ENCODE measurements at regions not wholly inside any gene's neighbourhood (a gene's known extent, or its start where the extent isn't known, plus 50 kb on each side); places are given as distances from the start of the nearest gene placed in this dataset.
A peak's percentile ranks its signal among the peaks of the same experiment; 100 is the strongest.

DNA sequence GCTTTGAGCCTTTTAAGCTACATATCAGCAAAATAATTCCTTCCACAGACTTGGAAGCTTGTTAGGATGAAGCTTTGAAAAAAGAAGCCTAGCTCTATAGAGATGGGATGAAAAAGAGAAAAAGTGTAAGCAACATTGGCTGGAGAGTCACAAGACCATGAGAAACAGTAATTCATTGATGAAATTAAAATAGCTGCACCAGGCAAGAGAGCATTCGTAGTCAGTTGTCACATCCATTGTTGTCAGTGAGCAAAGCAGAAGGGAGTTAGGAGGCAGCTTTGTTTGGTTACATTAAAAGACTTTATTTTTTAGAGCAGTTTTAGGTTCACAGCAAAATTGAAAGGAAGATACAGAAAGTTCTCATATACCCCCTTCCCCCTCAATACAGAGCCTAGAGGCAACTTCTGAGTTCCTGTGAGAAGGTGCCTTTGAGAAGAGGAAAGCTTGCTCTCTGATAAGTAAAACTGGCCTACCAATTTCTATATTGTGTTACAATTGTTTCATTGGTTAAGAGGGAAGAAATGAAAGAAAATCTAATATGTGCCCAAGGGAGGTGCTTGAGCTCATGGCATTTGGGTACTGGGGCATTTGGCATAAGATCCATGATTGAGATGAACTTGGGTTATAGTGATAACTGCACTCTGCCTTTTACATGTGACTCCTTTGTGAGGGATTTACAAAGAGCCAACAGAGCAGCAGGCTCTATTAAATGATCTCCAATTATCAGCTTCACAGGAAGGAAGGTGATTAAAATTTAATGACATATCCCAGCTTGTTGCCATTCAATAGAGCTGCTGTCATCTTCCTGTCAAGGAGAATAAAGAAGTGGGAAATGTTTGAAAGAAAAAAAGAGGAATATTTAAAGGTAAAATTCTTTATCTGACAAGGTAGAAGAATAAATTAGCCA is 361.3 kb upstream of the TMTC1 start:
- peak; percentile 36 to 69 for DNase-seq

GRCh38 chr12:30142301-30142700 is 358.6 kb upstream of the TMTC1 start:
- no peak for DNase-seq

- no peak for DNase-seq
Measured at GRCh38 chr12:30138483-30138882, 354.7 kb upstream of the TMTC1 start.

GRCh38 chr12:30136696-30137095 is 353.0 kb upstream of the TMTC1 start:
- no peak for DNase-seq

- no peak for DNase-seq
Measured at GRCh38 chr12:30135776-30136175, 352.0 kb upstream of the TMTC1 start.

- no peak for DNase-seq
Measured at GRCh38 chr12:30134229-30134628, 350.5 kb upstream of the TMTC1 start.

DNA sequence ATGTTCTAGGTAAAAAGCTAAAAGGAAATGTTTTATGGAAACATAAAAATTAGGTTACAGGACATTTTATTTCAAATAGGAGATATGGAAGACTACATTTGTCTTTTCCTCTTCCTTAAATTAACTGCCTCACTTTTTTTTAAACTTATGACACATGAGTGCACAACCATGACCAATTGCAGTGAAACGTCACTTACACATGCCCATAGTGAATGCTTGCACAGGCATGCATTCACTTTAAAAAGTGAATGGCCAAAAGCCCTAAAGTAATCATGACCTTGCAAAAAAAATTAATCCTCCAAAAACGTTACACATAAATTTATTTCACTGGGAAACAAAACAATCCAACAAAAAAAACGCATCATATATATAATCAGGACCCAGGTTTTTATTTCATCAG is 343.2 kb upstream of the TMTC1 start:
- DNase-seq = no peak

DNA sequence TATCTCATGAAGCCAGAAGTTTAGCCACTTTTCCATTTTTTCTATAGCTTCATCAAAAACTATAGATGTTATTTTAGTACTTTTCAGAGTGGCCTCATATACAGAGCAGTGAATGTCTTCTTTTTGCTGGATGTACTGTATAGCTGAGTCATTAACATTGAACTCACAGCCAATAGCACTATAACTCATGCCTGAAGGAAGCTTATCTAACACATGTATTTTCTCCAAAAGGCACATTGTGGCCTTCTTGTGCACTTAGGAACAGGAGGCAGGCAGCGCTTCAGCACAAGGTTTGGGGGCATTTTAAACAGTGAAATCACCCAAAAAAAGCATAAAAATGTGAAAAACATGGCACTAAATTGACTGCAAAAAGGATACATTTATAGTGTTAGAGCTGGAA is 336.8 kb upstream of the TMTC1 start:
- no peak for DNase-seq

DNA sequence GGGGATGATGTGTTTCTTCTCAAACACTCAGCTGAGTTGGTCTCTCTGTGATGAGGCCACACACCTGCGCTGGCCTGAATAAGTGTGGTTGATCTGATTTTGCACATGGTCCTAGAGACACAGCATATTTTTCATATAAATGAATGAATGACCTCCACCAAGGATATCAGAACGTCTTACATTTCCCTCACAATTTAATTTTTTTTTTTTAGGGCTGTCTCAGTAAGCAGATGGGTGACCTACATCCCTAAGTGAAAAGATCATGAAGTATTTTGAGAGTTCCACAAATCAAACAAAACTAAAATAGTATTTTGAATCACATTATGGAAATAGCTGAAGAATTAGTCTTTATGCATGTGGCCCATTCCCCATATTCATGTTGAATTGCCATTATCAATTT is 333.7 kb upstream of the TMTC1 start:
- DNase-seq = no peak

- no peak for DNase-seq
Measured at GRCh38 chr12:30111719-30112118, 328.0 kb upstream of the TMTC1 start.

DNA sequence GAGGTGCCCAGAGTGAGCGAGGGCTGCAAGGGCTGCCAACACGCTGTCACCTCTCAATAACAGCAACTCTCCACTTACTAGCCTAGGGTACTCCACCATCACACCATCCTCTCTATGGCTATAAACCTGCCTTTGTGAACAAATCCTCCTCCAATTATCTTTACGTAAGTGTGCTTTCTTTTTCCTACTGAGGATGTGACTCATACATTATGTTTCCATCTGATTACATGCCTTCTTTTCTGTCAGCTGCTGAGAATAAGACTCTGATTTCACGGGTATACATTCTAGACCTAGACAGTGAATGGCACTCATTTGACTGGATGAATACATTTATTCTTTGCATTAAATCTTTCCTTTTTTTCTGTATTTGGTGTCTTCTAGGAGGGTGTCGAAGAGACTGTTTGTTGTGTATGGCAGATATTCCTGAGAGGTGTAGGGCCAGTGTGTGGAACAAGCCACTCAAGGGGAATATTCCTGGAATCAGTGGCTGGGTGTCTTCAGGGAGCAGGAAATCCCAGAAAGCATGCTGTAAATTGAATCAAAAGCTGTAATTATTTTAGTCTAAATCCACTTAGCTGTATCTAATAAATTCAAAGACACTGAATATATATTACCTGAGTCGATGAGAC is 327.3 kb upstream of the TMTC1 start:
- DNase-seq = no peak

GRCh38 chr12:30110498-30110897 is 326.8 kb upstream of the TMTC1 start:
- no peak for DNase-seq

DNA sequence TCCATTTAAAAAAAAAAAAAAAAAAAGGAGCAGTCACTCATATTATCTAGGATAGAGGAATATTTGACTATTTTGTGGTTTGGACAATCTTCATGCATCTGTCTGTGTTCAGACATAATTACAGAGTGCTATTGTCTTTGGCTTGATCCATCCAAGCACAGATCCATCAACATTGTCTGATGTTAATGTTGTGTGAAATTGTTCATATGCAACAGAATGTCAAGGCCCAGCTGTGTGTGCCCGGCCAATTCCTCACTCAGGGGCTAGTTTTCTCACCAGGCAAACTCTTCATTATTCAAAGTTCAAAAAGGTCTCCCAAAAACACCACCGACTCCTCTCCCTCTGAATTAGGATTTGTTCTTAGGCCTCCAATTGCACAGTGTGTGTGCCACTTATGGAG is 324.9 kb upstream of the TMTC1 start:
- DNase-seq = no peak

- peak in 1 of 2 experiments; percentile 2 for DNase-seq
Measured at GRCh38 chr12:30106204-30106965, 322.6 kb upstream of the TMTC1 start.

GRCh38 chr12:30105505-30105904 is 321.8 kb upstream of the TMTC1 start:
- DNase-seq = no peak

GRCh38 chr12:30104971-30105370 is 321.2 kb upstream of the TMTC1 start:
- DNase-seq = no peak

- DNase-seq = no peak
Measured at GRCh38 chr12:30100741-30101140, 317.0 kb upstream of the TMTC1 start.

GRCh38 chr12:30098677-30099076 is 314.9 kb upstream of the TMTC1 start:
- DNase-seq = no peak

- DNase-seq = no peak
Measured at GRCh38 chr12:30095511-30095910, 311.8 kb upstream of the TMTC1 start.

GRCh38 chr12:30092983-30093617 is 309.4 kb upstream of the TMTC1 start:
- DNase-seq = peak; percentile 12 to 75

- DNase-seq = no peak
Measured at GRCh38 chr12:30090258-30090657, 306.5 kb upstream of the TMTC1 start.

DNA sequence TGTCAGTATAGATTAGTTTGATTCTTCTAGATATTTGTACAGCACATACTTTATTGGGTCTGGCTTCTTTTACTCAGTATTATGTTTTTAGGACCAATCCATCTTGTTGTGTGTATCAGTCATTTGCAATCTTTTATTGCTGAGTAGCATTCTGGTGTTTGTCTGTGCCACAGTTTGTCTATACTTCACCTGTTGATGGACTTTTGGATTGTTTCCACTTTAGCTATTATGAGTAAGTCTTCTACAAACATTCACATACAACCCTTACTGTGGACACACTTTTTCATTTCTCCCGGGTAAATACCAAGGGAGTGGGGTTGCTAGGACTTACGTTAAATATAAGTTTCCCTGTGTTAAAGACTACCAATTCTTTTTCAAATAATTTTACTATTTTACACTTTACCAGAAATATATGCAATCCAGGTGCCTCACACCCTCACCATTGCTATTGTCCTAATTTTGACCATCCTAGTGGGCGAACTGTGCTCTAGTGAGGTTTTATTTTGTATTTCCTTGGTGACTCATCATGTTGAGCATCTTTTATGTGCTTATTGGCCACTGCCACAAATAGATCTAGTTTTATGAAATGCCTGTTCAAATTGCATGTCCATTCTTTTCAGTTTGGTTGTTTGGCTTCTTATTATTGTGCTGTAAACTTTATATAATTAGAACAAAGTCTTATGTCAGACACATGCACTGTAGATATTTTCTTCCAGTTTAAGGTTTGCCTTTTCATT is 304.7 kb upstream of the TMTC1 start:
- DNase-seq = no peak

Measured in NCI-H524 (cell line).